ENCODE measurements at regions not wholly inside any gene's neighbourhood (a gene's known extent, or its start where the extent isn't known, plus 50 kb on each side); places are given as distances from the start of the nearest gene placed in this dataset.

- intact Hi-C loops (cut with micrococcal nuclease): no loop called here
- ATAC-seq (no peak), DNase-seq (ENCODE audit: low read depth, low spot score) (no peak)
- no TSS peak for BruUV-seq (replicated peaks)
- Histone ChIP-seq H3K9ac (ENCODE audit: low read length) (no peak overlapping the region), H3K4me2 (ENCODE audit: low read length) (no peak overlapping the region), H3K27me3 (ENCODE audit: insufficient read depth, low read length) (no peaks in the 10 kb centered on the region), H3K79me2 (ENCODE audit: insufficient read depth, low read length) (no peaks in the 10 kb centered on the region), H3K36me3 (ENCODE audit: control insufficient read depth in 1 of 2, insufficient read depth in 2 of 2, low read length in 2 of 2) (no peaks in the 10 kb centered on the region), H3K27ac (ENCODE audit: low read depth, low read length) (no peak overlapping the region), H3K9me2 (ENCODE audit: insufficient read depth) (no peaks in the 10 kb centered on the region), H4K20me1 (ENCODE audit: insufficient read depth) (no peaks in the 10 kb centered on the region), H2AFZ (ENCODE audit: low read depth, low read length, poor library complexity, severe bottlenecking) (no peak overlapping the region), H3K4me3 (replicated peaks in 1 of 2; ENCODE audit: low read depth in 1 of 2, low read length in 2 of 2) (no peak overlapping the region), H3K9me3 (ENCODE audit: control insufficient read depth in 1 of 2, insufficient read depth in 1 of 2, low read depth in 1 of 2, low read length in 2 of 2) (no peaks in the 10 kb centered on the region; a peak in 1 of 4 replicates), H3K4me1 (ENCODE audit: control insufficient read depth in 1 of 2, insufficient read depth in 2 of 2, low read length in 2 of 2) (peaks cover 0 to 3% of the 10 kb centered on the region in 2 experiments; a peak in 1 of 4 replicates)
- ChIA-PET RAD21 (ENCODE audit: low non-redundant PET in 1 of 2, low total read pairs in 2 of 2, uncharacterized antibody in 2 of 2, unreplicated experiment in 2 of 2) (no interaction called here), CTCF (no interaction called here), POLR2A (no interaction called here)
- no peak for TF ChIP-seq CBX3 (IDR thresholded peaks at IDR 0.05; ENCODE audit: low read depth)
- TF ChIP-seq MAX (IDR thresholded peaks at IDR 0.05): no peak
- no peak for TF ChIP-seq RAD21 (IDR thresholded peaks at IDR 0.05; ENCODE audit: low read depth)
- no peak for TF ChIP-seq EZH2 (IDR thresholded peaks at IDR 0.05)
- no peak for TF ChIP-seq ZFX (IDR thresholded peaks at IDR 0.05)
- no peak for TF ChIP-seq JUND (IDR thresholded peaks at IDR 0.05)
- TF ChIP-seq TCF7L2 (IDR thresholded peaks at IDR 0.05; ENCODE audit: borderline replicate concordance, extremely low read depth, insufficient read depth, insufficient read length): no peak
- no peak for TF ChIP-seq POLR2A (IDR thresholded peaks at IDR 0.05; ENCODE audit: borderline replicate concordance, extremely low read depth, insufficient read depth, insufficient read length)
- TF ChIP-seq POLR2AphosphoS5 (IDR thresholded peaks at IDR 0.05; ENCODE audit: low read depth, low read length): no peak
- TF ChIP-seq EZH2phosphoT487 (IDR thresholded peaks at IDR 0.05; ENCODE audit: borderline replicate concordance): no peak
- no peak for TF ChIP-seq SIN3A (IDR thresholded peaks at IDR 0.05; ENCODE audit: low read depth)
- no peak for TF ChIP-seq CEBPB (IDR thresholded peaks at IDR 0.05; ENCODE audit: low read depth)
- TF ChIP-seq, protein P1, sequence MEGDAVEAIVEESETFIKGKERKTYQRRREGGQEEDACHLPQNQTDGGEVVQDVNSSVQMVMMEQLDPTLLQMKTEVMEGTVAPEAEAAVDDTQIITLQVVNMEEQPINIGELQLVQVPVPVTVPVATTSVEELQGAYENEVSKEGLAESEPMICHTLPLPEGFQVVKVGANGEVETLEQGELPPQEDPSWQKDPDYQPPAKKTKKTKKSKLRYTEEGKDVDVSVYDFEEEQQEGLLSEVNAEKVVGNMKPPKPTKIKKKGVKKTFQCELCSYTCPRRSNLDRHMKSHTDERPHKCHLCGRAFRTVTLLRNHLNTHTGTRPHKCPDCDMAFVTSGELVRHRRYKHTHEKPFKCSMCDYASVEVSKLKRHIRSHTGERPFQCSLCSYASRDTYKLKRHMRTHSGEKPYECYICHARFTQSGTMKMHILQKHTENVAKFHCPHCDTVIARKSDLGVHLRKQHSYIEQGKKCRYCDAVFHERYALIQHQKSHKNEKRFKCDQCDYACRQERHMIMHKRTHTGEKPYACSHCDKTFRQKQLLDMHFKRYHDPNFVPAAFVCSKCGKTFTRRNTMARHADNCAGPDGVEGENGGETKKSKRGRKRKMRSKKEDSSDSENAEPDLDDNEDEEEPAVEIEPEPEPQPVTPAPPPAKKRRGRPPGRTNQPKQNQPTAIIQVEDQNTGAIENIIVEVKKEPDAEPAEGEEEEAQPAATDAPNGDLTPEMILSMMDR (IDR thresholded peaks at IDR 0.05 in 2 of 3, conservative IDR thresholded peaks at IDR 0.05 in 1 of 3; ENCODE audit: borderline replicate concordance in 1 of 3, insufficient read depth in 1 of 3, low read depth in 2 of 3, low read length in 2 of 3): no peak
- TF ChIP-seq, protein P2, sequence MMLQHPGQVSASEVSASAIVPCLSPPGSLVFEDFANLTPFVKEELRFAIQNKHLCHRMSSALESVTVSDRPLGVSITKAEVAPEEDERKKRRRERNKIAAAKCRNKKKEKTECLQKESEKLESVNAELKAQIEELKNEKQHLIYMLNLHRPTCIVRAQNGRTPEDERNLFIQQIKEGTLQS (IDR thresholded peaks at IDR 0.05): no peak
- TF ChIP-seq FOSL1 (IDR thresholded peaks at IDR 0.05; ENCODE audit: low read depth): no peak
Observed at GRCh38 chr4:11565899-11566298, 137.2 kb upstream of the HS3ST1 start.
